HG03469 (cell line): ENCODE measurements at regions not wholly inside any gene's neighbourhood (a gene's known extent, or its start where the extent isn't known, plus 50 kb on each side); places are given as distances from the start of the nearest gene placed in this dataset.

Experiments
- ATAC-seq: cut with Tn5 transposase; IDR thresholded peaks from one replicate; pipeline ENCODE4 v1.9.1; 2021; ENCODE audit warnings: mild to moderate bottlenecking, moderate library complexity, moderate number of reproducible peaks; ENCODE audit not compliant: unreplicated experiment

GRCh38 chr14:58833634-58834378 lies 196.0 kb downstream of the DACT1 start:
- ATAC-seq: no peak

- ATAC-seq: no peak
Observed at GRCh38 chr14:58836303-58836974, 198.7 kb downstream of the DACT1 start.

GRCh38 chr14:58839233-58839632 lies 201.5 kb downstream of the DACT1 start:
- no peak for ATAC-seq

GRCh38 chr14:58844544-58844943 lies 206.8 kb downstream of the DACT1 start:
- ATAC-seq: no peak

GRCh38 chr14:58846682-58847465 lies 209.1 kb downstream of the DACT1 start:
- ATAC-seq: no peak

- ATAC-seq: no peak
Observed at GRCh38 chr14:58848365-58848764, 210.6 kb downstream of the DACT1 start.

GRCh38 chr14:58849601-58850000 lies 211.8 kb downstream of the DACT1 start:
- no peak for ATAC-seq

GRCh38 chr14:58850011-58850410 lies 212.2 kb downstream of the DACT1 start:
- ATAC-seq: no peak

- no peak for ATAC-seq
Observed at GRCh38 chr14:58861586-58861985, 223.8 kb downstream of the DACT1 start.

- ATAC-seq: no peak
Observed at GRCh38 chr14:58862416-58863160, 224.8 kb downstream of the DACT1 start.

- no peak for ATAC-seq
Observed at GRCh38 chr14:58863661-58864345, 226.0 kb downstream of the DACT1 start.

- no peak for ATAC-seq
Observed at GRCh38 chr14:58864751-58865513, 227.2 kb downstream of the DACT1 start.

- ATAC-seq: no peak
Observed at GRCh38 chr14:58865514-58866281, 227.9 kb downstream of the DACT1 start.

- no peak for ATAC-seq
Observed at GRCh38 chr14:58866391-58866790, 228.6 kb downstream of the DACT1 start.

- no peak for ATAC-seq
Observed at GRCh38 chr14:58870961-58871360, 233.2 kb downstream of the DACT1 start.

GRCh38 chr14:58871573-58871972 lies 233.8 kb downstream of the DACT1 start:
- ATAC-seq: no peak

- ATAC-seq: no peak
Observed at GRCh38 chr14:58872061-58872460, 234.3 kb downstream of the DACT1 start.

GRCh38 chr14:58873228-58873953 lies 235.6 kb downstream of the DACT1 start:
- no peak for ATAC-seq
